Tibial nerve (tissue), 4 donors: ENCODE measurements at regions not wholly inside any gene's neighbourhood (a gene's known extent, or its start where the extent isn't known, plus 50 kb on each side); places are given as distances from the start of the nearest gene placed in this dataset.

Experiments
- DNase-seq, 2 donors: peaks; one replicate each; pipeline ENCODE4 v3.0.0-alpha.2; 2019; ENCODE audit warnings: low spot score in 2 of 2
- H3K27ac ChIP-seq, 4 donors: fragments of 200-600 bp; sonication (generic) in 3 of 4; one replicate each; pipeline ENCODE4 v1.5.1; 2017 to 2019; ENCODE audit warnings: mild to moderate bottlenecking in 1 of 4
- H3K27me3 ChIP-seq, 2 donors: fragments of 200-600 bp; sonication (generic) in 1 of 2; one replicate each; pipeline versions ENCODE4 v1.5.1 to v1.6.0; 2017 to 2019
- H3K36me3 ChIP-seq, 3 donors: fragments of 200-600 bp; sonication (generic); one replicate each; pipeline ENCODE4 v1.5.1; 2018 to 2019
- H3K4me1 ChIP-seq, 4 donors: fragments of 200-600 bp; sonication (generic) in 3 of 4; one replicate each; pipeline ENCODE4 v1.5.1; 2017 to 2019
- H3K4me3 ChIP-seq, 4 donors: fragments of 200-600 bp; sonication (generic) in 3 of 4; one replicate each; pipeline ENCODE4 v1.5.1; 2017 to 2019; ENCODE audit warnings: mild to moderate bottlenecking in 1 of 4, moderate library complexity in 1 of 4
- H3K9me3 ChIP-seq, 4 donors: fragments of 200-600 bp; sonication (generic) in 3 of 4; one replicate each; pipeline ENCODE4 v1.5.1; 2017 to 2019
- CTCF ChIP-seq, 5 experiments: fragments of 200-600 bp in 3 of 5; fragments of 450-650 bp in 2 of 5; sonication (generic) in 3 of 5; IDR thresholded peaks; one replicate each; pipeline ENCODE4 v1.5.1; 2016 to 2019; ENCODE audit warnings: antibody characterized with exemption in 5 of 5, mild to moderate bottlenecking in 3 of 5, moderate library complexity in 2 of 5
- EP300 ChIP-seq, 2 donors: sonication (generic); formaldehyde crosslinking; IDR thresholded peaks; one replicate each; pipeline ENCODE4 v1.6.1; 2017; ENCODE audit warnings: antibody characterized with exemption in 2 of 2, mild to moderate bottlenecking in 1 of 2
- POLR2A ChIP-seq, 2 donors: fragments of 450-650 bp; IDR thresholded peaks; one replicate each; pipeline ENCODE4 v1.6.1; 2017; ENCODE audit warnings: antibody characterized with exemption in 2 of 2, mild to moderate bottlenecking in 2 of 2, moderate library complexity in 2 of 2
- WGBS, 2 donors: methylation state at CpG; one replicate each; pipeline ENCODE4 v1.1.5; 2018; 5-methylcytosine and 5-hydroxymethylcytosine counted together

DNA sequence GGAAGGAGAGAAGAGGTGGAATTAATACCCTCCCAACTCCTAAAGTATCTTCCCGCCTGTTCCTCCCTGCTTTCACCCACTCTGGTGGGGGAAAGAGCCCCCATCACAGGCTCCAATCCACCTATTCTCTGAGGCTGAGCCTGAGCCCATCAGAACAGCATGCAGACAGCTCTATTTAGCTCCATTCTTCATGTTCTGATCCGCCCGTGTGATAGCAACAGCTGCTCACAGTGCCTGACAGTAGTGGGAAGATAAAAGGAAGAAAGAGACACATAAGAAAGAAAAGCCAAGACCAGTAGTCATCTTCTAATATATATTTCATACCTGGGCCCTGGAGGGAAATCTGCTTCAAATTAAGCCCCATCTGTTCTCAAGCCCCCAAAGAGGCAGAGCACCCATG is 80.3 kb upstream of the AKIP1 start:
- H3K27ac ChIP-seq, result no peak overlapping the region
- DNase-seq, result no peak

DNA sequence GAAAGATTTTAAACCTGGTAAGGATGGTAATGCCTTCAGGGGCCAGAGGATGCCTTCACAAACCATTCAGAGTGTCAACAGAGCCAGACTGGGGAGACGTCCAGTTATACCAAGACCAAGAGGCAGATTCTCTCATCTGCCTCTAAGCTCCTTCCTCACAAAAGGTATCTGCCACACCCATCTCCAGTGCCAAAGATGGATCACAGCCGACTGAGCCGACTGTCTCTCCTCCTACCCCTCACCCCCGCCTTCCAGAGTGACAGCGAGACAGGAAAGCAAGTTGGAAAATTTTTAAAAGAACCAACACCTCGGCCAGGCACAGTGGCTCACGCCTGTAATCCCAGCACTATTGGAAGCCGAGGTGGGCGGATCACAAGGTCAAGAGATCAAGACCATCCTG is 79.1 kb upstream of the AKIP1 start:
- WGBS, 2 donors, result 69 to 72% methylated on average over 9 of the region's 9 CpGs
- Histone ChIP-seq H3K4me3 (no peak overlapping the region), H3K36me3 (no peaks in the 10 kb centered on the region), H3K27me3 (no peaks in the 10 kb centered on the region), H3K4me1 (peaks cover 0 to 27% (median 2%) of the 10 kb centered on the region in 4 donors), H3K9me3 (no peaks in the 10 kb centered on the region), H3K27ac (peak overlapping the region in 1 of 4 donors; percentile 75)
- no peak for TF ChIP-seq POLR2A (IDR thresholded peaks at IDR 0.05)
- no peak for TF ChIP-seq CTCF (IDR thresholded peaks at IDR 0.05)
- no peak for TF ChIP-seq EP300 (IDR thresholded peaks at IDR 0.05)
- no peak for DNase-seq

More for the DNA sequence above, 80.3 kb upstream of the AKIP1 start:
- no peak overlapping the region for H3K4me3 ChIP-seq
- 82 to 89% methylated on average over 3 of the region's 3 CpGs for WGBS, 2 donors
- peaks cover 0 to 37% (median 3%) of the 10 kb centered on the region in 4 donors for H3K4me1 ChIP-seq
- H3K9me3 ChIP-seq, result no peaks in the 10 kb centered on the region
- TF ChIP-seq POLR2A (IDR thresholded peaks at IDR 0.05) (no peak), CTCF (IDR thresholded peaks at IDR 0.05) (no peak), EP300 (IDR thresholded peaks at IDR 0.05) (no peak)
- H3K36me3 ChIP-seq, result no peaks in the 10 kb centered on the region
- no peaks in the 10 kb centered on the region for H3K27me3 ChIP-seq

GRCh38 chr11:8832571-8833260 is 78.3 kb upstream of the AKIP1 start:
- TF ChIP-seq POLR2A (IDR thresholded peaks at IDR 0.05), result no peak
- no peak for TF ChIP-seq CTCF (IDR thresholded peaks at IDR 0.05)
- TF ChIP-seq EP300 (IDR thresholded peaks at IDR 0.05), result no peak
- WGBS, 2 donors, result 46 to 55% methylated on average over 7 to 9 of the region's 9 CpGs
- Histone ChIP-seq H3K27ac (peak overlapping the region in 3 of 4 donors; percentile 14 to 75 (median 71)), H3K4me1 (peaks cover 0 to 25% (median under 1%) of the 10 kb centered on the region in 4 donors), H3K9me3 (no peaks in the 10 kb centered on the region), H3K4me3 (no peak overlapping the region), H3K27me3 (no peaks in the 10 kb centered on the region), H3K36me3 (no peaks in the 10 kb centered on the region)
- no peak for DNase-seq

- peaks cover 0 to 35% (median 5%) of the 10 kb centered on the region in 4 donors for H3K4me1 ChIP-seq
- TF ChIP-seq CTCF (IDR thresholded peaks at IDR 0.05) (no peak), EP300 (IDR thresholded peaks at IDR 0.05) (no peak), POLR2A (IDR thresholded peaks at IDR 0.05) (no peak)
- no peaks in the 10 kb centered on the region for H3K9me3 ChIP-seq
- no peak for DNase-seq
- WGBS, 2 donors, result 63 to 64% methylated on average over 4 of the region's 4 CpGs
- H3K27ac ChIP-seq, result peak overlapping the region in 2 of 4 donors; percentile 71 to 75
- no peaks in the 10 kb centered on the region for H3K36me3 ChIP-seq
- H3K4me3 ChIP-seq, result no peak overlapping the region
- no peaks in the 10 kb centered on the region for H3K27me3 ChIP-seq
These were observed 77.2 kb upstream of the AKIP1 start for GRCh38 chr11:8833568-8834315.

DNA sequence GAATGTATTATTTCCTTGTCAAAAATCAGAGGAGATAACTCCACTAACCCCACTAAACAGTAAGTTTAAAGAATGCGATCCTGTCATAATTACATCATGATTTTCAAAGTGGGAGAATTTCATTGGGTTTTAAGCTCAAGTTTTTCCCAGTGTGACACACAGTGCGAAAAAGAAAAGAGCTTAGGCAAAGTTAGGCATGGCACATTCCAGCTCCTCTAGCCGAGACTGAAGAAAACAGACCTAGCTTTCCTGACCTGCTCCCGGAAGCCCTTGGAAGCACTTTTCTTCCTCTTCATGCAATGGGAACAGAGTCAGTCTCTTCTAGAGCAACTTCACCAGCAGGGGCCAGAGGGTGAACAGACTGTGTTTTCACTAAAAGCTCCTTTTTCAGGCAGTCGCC is 76.6 kb upstream of the AKIP1 start:
- 74 to 75% methylated on average over 5 of the region's 5 CpGs for WGBS, 2 donors
- Histone ChIP-seq H3K36me3 (no peaks in the 10 kb centered on the region), H3K4me3 (no peak overlapping the region), H3K27ac (no peak overlapping the region), H3K4me1 (peaks cover 0 to 41% (median 10%) of the 10 kb centered on the region in 4 donors), H3K27me3 (no peaks in the 10 kb centered on the region), H3K9me3 (no peaks in the 10 kb centered on the region)
- no peak for DNase-seq
- TF ChIP-seq POLR2A (IDR thresholded peaks at IDR 0.05), result no peak
- no peak for TF ChIP-seq CTCF (IDR thresholded peaks at IDR 0.05)
- TF ChIP-seq EP300 (IDR thresholded peaks at IDR 0.05), result no peak
